ENCODE measurements at regions not wholly inside any gene's neighbourhood (a gene's known extent, or its start where the extent isn't known, plus 50 kb on each side); places are given as distances from the start of the nearest gene placed in this dataset.

DNA sequence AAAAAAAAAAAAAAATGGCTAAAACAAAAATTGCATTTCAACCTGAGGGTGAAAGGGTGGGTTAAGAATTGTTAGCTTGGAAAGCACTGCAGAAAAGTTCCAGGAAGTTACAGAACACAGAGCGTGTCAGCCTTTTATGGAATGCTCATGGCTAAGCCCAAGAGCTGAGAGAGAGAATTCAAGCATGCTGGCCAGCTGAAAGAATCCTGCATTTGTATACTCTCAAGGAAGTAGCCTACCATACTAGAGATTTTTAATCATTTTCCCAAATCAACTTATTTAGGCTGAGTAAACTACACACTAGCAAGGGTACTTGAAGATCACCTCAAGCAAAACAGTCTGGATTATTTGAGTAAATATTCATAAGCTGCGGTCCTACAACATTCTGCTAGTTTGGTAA, 153.9 kb downstream of the KCNJ2 start:
- no peaks in the 10 kb centered on the region for H3K4me1 ChIP-seq (ENCODE audit: control insufficient read depth in 2 of 3, insufficient read depth in 2 of 3, low read depth in 1 of 3, low read length in 3 of 3)
- H3K36me3 ChIP-seq (ENCODE audit: control insufficient read depth in 2 of 3, insufficient read depth in 3 of 3, low read length in 3 of 3), result no peaks in the 10 kb centered on the region
- H3K27me3 ChIP-seq (ENCODE audit: control insufficient read depth, insufficient read depth, low read length), result no peaks in the 10 kb centered on the region
- DNase-seq, result no peak
- no peak overlapping the region for H3K4me3 ChIP-seq (ENCODE audit: low read length in 3 of 3)
- no peak overlapping the region for H3K9ac ChIP-seq (ENCODE audit: low read length in 3 of 3)
- intact Hi-C loops (cut with DNase I), result no loop called here
- no peak for TF ChIP-seq CTCF (IDR thresholded peaks at IDR 0.05; ENCODE audit: borderline replicate concordance, extremely low read depth, insufficient read depth)
- H3K27ac ChIP-seq (ENCODE audit: low read depth in 2 of 2, low read length in 2 of 2), result no peak overlapping the region
- FAIRE-seq, result no peak
- H3K9me3 ChIP-seq (ENCODE audit: control insufficient read depth in 2 of 3, insufficient read depth in 1 of 3, low read length in 3 of 3), result no peaks in the 10 kb centered on the region

DNA sequence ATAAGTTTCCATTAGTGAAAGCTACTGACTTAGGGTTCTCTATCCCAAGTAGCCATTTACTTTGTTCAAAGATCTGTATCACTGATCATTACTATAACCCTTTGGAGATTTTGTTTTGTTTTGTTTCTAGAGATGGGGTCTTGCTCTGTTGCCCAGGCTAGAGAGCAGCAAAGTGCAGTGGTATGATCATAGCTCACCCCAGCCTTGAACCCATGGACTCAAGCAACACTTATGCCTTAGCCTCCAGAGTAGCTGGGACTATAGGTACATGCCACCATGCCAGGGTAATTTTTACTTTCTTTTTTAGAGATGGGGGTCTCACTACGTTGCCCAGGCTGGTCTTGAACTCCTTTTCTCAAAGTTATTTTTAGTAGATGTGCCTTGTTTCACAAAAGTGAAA, 154.7 kb downstream of the KCNJ2 start:
- no peaks in the 10 kb centered on the region for H3K36me3 ChIP-seq (ENCODE audit: control insufficient read depth in 2 of 3, insufficient read depth in 3 of 3, low read length in 3 of 3)
- no peak for TF ChIP-seq CTCF (IDR thresholded peaks at IDR 0.05; ENCODE audit: borderline replicate concordance, extremely low read depth, insufficient read depth)
- DNase-seq (no peak), FAIRE-seq (no peak)
- no peaks in the 10 kb centered on the region for H3K9me3 ChIP-seq (ENCODE audit: control insufficient read depth in 2 of 3, insufficient read depth in 1 of 3, low read length in 3 of 3)
- no peak overlapping the region for H3K27ac ChIP-seq (ENCODE audit: low read depth in 2 of 2, low read length in 2 of 2)
- no peak overlapping the region for H3K9ac ChIP-seq (ENCODE audit: low read length in 3 of 3)
- H3K4me1 ChIP-seq (ENCODE audit: control insufficient read depth in 2 of 3, insufficient read depth in 2 of 3, low read depth in 1 of 3, low read length in 3 of 3), result no peaks in the 10 kb centered on the region
- intact Hi-C loops (cut with DNase I), result no loop called here
- no peaks in the 10 kb centered on the region for H3K27me3 ChIP-seq (ENCODE audit: control insufficient read depth, insufficient read depth, low read length)
- H3K4me3 ChIP-seq (ENCODE audit: low read length in 3 of 3), result no peak overlapping the region

- Histone ChIP-seq H3K27me3 (ENCODE audit: control insufficient read depth, insufficient read depth, low read length) (no peaks in the 10 kb centered on the region), H3K36me3 (ENCODE audit: control insufficient read depth in 2 of 3, insufficient read depth in 3 of 3, low read length in 3 of 3) (no peaks in the 10 kb centered on the region), H3K9ac (ENCODE audit: low read length in 3 of 3) (no peak overlapping the region), H3K4me3 (ENCODE audit: low read length in 3 of 3) (no peak overlapping the region), H3K9me3 (ENCODE audit: control insufficient read depth in 2 of 3, insufficient read depth in 1 of 3, low read length in 3 of 3) (no peaks in the 10 kb centered on the region), H3K4me1 (ENCODE audit: control insufficient read depth in 2 of 3, insufficient read depth in 2 of 3, low read depth in 1 of 3, low read length in 3 of 3) (no peaks in the 10 kb centered on the region), H3K27ac (ENCODE audit: low read depth in 2 of 2, low read length in 2 of 2) (no peak overlapping the region)
- FAIRE-seq (no peak), DNase-seq (no peak)
- intact Hi-C loops (cut with DNase I), result no loop called here
- no peak for TF ChIP-seq CTCF (IDR thresholded peaks at IDR 0.05; ENCODE audit: borderline replicate concordance, extremely low read depth, insufficient read depth)
These were observed 157.9 kb downstream of the KCNJ2 start for GRCh38 chr17:70327279-70327678.

DNA sequence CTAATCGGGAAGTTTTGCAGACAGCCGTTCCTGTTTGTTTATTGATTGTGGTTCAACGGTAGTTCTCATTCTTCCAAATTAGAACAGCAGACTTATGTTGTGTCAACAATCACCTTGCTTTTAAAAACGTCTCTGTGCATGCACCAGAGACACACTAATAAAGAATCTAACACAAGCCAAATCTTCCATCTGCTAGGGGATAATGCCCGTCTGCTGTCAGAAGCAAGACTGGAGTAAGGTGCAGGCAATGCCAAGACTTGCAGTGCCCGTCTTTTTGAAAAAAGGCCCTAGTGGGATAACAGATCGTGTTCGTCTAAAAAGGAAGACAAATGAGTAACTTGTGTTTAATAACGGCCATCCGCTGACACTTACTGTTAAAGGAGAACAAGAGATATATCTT, 158.4 kb downstream of the KCNJ2 start:
- Histone ChIP-seq H3K36me3 (ENCODE audit: control insufficient read depth in 2 of 3, insufficient read depth in 3 of 3, low read length in 3 of 3) (no peaks in the 10 kb centered on the region), H3K4me1 (ENCODE audit: control insufficient read depth in 2 of 3, insufficient read depth in 2 of 3, low read depth in 1 of 3, low read length in 3 of 3) (no peaks in the 10 kb centered on the region), H3K27me3 (ENCODE audit: control insufficient read depth, insufficient read depth, low read length) (no peaks in the 10 kb centered on the region), H3K9ac (ENCODE audit: low read length in 3 of 3) (no peak overlapping the region), H3K27ac (ENCODE audit: low read depth in 2 of 2, low read length in 2 of 2) (no peak overlapping the region), H3K9me3 (ENCODE audit: control insufficient read depth in 2 of 3, insufficient read depth in 1 of 3, low read length in 3 of 3) (no peaks in the 10 kb centered on the region), H3K4me3 (ENCODE audit: low read length in 3 of 3) (no peak overlapping the region)
- DNase-seq, result no peak
- TF ChIP-seq CTCF (IDR thresholded peaks at IDR 0.05; ENCODE audit: borderline replicate concordance, extremely low read depth, insufficient read depth), result no peak
- no peak for FAIRE-seq
- intact Hi-C loops (cut with DNase I), result no loop called here

Data from kidney (tissue), 13 donors.